ENCODE measurements at regions not wholly inside any gene's neighbourhood (a gene's known extent, or its start where the extent isn't known, plus 50 kb on each side); places are given as distances from the start of the nearest gene placed in this dataset.

DNA sequence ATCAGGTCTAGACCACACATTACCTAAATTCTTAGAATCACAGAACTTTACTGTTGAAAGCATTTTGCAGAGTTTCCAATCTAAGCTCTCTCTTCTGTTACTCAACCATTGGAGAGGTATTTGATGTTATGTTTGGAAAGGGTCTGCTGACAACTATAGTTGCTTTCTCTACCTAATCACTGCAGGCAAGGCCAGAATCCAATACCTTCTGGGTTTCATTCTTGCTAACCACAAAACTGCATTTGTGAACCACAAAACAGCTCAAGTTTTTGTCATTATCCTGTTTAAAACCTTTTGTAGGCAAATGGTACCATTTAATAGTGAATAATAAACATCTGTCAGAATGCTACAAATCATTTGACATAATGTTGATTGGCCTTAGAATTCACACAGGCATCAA, 380.1 kb downstream of the GASK1B start:
- Histone ChIP-seq H3K27me3 (no peaks in the 10 kb centered on the region), H3K9me3 (no peaks in the 10 kb centered on the region), H3K36me3 (ENCODE audit: low read depth, missing control alignments) (no peaks in the 10 kb centered on the region), H3K4me1 (no peaks in the 10 kb centered on the region), H3K27ac (no peak overlapping the region), H3K4me3 (no peak overlapping the region)
- TF ChIP-seq POLR2A (IDR thresholded peaks at IDR 0.05): no peak
- TF ChIP-seq, protein P1, sequence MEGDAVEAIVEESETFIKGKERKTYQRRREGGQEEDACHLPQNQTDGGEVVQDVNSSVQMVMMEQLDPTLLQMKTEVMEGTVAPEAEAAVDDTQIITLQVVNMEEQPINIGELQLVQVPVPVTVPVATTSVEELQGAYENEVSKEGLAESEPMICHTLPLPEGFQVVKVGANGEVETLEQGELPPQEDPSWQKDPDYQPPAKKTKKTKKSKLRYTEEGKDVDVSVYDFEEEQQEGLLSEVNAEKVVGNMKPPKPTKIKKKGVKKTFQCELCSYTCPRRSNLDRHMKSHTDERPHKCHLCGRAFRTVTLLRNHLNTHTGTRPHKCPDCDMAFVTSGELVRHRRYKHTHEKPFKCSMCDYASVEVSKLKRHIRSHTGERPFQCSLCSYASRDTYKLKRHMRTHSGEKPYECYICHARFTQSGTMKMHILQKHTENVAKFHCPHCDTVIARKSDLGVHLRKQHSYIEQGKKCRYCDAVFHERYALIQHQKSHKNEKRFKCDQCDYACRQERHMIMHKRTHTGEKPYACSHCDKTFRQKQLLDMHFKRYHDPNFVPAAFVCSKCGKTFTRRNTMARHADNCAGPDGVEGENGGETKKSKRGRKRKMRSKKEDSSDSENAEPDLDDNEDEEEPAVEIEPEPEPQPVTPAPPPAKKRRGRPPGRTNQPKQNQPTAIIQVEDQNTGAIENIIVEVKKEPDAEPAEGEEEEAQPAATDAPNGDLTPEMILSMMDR (IDR thresholded peaks at IDR 0.05): no peak
- intact Hi-C loops (cut with DNase I; ENCODE audit: low total_unique reads): no loop called here
- DNase-seq: no peak

DNA sequence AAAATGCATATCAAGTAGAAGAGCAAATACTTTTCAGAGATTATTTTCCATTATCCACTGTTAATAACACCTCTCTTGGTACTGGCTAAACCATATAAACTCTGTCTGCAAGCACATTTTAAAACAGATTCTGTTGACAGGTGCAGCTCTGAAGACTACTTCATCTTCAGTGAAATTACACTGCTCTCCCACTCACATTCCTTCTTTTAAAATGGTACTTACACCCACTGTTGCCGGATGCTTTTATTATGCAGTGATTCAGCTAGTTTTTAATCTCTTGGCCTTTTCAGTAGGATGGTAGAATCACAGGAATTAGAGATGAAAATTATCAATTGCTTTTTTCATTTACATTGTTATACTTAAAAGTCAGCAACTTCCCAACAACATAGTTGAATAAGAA, 381.6 kb downstream of the GASK1B start:
- intact Hi-C loops (cut with DNase I; ENCODE audit: low total_unique reads): no loop called here
- no peak for DNase-seq

DNA sequence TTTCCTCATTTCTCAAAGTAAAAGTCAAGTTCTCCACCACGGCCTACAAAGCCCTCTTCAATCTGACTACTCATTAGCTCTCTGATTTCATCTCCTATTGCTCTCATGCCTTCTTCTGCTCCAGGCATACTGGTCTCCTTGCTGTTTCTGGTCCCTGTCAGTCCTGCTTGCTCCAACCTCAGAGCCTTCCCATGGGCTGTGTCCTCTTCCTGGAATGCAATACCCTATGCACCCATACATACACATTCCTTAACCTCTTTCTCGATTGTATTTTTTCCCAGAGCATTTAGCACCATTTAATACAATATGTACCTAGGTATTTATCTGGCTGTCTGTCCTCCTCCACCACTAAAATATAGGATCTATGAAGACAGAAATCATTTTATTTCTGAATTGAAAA, 385.2 kb downstream of the GASK1B start:
- no peaks in the 10 kb centered on the region for H3K4me1 ChIP-seq
- H3K36me3 ChIP-seq (ENCODE audit: low read depth, missing control alignments): no peaks in the 10 kb centered on the region
- WGBS, 2 donors: 90 to 95% methylated on average over 2 of the region's 2 CpGs
- H3K4me3 ChIP-seq: no peak overlapping the region
- H3K27ac ChIP-seq: no peak overlapping the region
- no peak for DNase-seq
- no peaks in the 10 kb centered on the region for H3K27me3 ChIP-seq
- intact Hi-C loops (cut with DNase I; ENCODE audit: low total_unique reads): no loop called here
- H3K9me3 ChIP-seq: no peaks in the 10 kb centered on the region
- TF ChIP-seq POLR2A (IDR thresholded peaks at IDR 0.05): no peak
- TF ChIP-seq, protein P1 (IDR thresholded peaks at IDR 0.05): no peak

More for the DNA sequence above, 381.6 kb downstream of the GASK1B start:
- Histone ChIP-seq H3K4me1 (no peaks in the 10 kb centered on the region), H3K27ac (no peak overlapping the region), H3K4me3 (no peak overlapping the region), H3K36me3 (ENCODE audit: low read depth, missing control alignments) (no peaks in the 10 kb centered on the region), H3K27me3 (no peaks in the 10 kb centered on the region), H3K9me3 (no peaks in the 10 kb centered on the region)
- no peak for TF ChIP-seq POLR2A (IDR thresholded peaks at IDR 0.05)
- TF ChIP-seq, protein P1 (IDR thresholded peaks at IDR 0.05): no peak
- WGBS, 2 donors: 28 to 45% methylated on average over 1 of the region's 1 CpG

DNA sequence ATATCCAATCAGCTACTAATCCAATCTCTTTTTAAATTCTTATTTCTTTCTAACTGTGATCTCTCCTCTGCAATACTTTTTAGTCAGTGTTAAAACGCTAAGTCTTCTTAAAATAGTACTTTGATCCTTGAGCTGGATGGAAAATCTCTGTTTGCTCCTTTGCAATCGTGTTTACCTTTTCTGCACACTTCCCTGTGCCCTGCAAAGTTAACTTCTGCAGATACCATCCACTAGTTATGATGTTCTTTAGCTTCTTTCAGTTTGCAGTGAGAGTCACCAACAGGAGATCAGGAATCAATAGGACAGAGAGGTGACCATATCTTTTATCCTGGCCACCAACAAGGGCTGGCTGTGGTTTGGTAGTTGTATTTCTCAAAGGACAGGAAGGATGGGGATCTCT, 391.5 kb downstream of the GASK1B start:
- Histone ChIP-seq H3K4me3 (no peak overlapping the region), H3K36me3 (ENCODE audit: low read depth, missing control alignments) (no peaks in the 10 kb centered on the region), H3K27me3 (no peaks in the 10 kb centered on the region), H3K4me1 (no peaks in the 10 kb centered on the region), H3K9me3 (no peaks in the 10 kb centered on the region), H3K27ac (no peak overlapping the region)
- TF ChIP-seq, protein P1 (IDR thresholded peaks at IDR 0.05): no peak
- TF ChIP-seq POLR2A (IDR thresholded peaks at IDR 0.05): no peak
- 81 to 91% methylated on average over 2 of the region's 2 CpGs for WGBS, 2 donors
- intact Hi-C loops (cut with DNase I; ENCODE audit: low total_unique reads): no loop called here
- no peak for DNase-seq

DNA sequence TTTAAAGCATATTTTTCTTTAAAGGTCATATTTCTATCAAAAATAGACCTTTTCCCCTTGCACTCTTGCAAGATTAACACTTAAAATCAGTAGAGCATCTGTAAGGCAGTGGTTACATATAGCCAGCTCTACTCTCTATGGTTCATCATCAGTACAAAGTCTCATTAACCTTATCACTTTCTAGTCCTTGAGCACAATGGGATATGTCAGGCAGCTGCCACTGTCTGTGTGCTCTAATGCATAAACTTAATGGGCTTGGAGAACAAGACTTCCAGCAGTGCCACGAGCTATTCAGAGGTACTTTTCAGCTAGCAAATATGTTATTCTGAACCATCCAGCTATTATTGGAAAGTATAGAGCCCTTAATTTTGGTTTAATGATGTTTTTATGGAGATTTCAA, 393.7 kb downstream of the GASK1B start:
- intact Hi-C loops (cut with DNase I; ENCODE audit: low total_unique reads): no loop called here
- Histone ChIP-seq H3K9me3 (no peaks in the 10 kb centered on the region), H3K4me1 (no peaks in the 10 kb centered on the region), H3K27me3 (no peaks in the 10 kb centered on the region), H3K27ac (no peak overlapping the region), H3K36me3 (ENCODE audit: low read depth, missing control alignments) (no peaks in the 10 kb centered on the region), H3K4me3 (no peak overlapping the region)
- DNase-seq: no peak
- 35 to 50% methylated on average over 1 of the region's 1 CpG for WGBS, 2 donors
- TF ChIP-seq POLR2A (IDR thresholded peaks at IDR 0.05): no peak
- TF ChIP-seq, protein P1 (IDR thresholded peaks at IDR 0.05): no peak

All from testis (tissue), 2 donors.